Thoracic aorta (tissue), 2 donors: ENCODE measurements at regions not wholly inside any gene's neighbourhood (a gene's known extent, or its start where the extent isn't known, plus 50 kb on each side); places are given as distances from the start of the nearest gene placed in this dataset.

Source experiments
- ATAC-seq: fragments of 150-250 bp; one replicate; pipeline ENCODE4 v1.8.0; 2017; ENCODE audit warnings: low read depth; ENCODE audit not compliant: insufficient number of reproducible peaks, low FRiP score
- DNase-seq: peaks from one replicate; pipeline ENCODE4 v3.0.0-alpha.2; 2020; ENCODE audit warnings: low spot score
- H3K27ac ChIP-seq, 2 donors: fragments of 200-600 bp; sonication (generic); 1 replicate in 1 of 2; 2 replicates in 1 of 2; pipeline ENCODE4 v1.5.1; 2016; ENCODE audit warnings: mild to moderate bottlenecking in 2 of 2, moderate library complexity in 2 of 2
- H3K27me3 ChIP-seq: fragments of 200-600 bp; sonication (generic); replicated peaks from 2 replicates; pipeline ENCODE4 v1.6.0; 2016; ENCODE audit warnings: mild to moderate bottlenecking; ENCODE audit not compliant: insufficient read depth
- H3K36me3 ChIP-seq: fragments of 200-600 bp; sonication (generic); one replicate; pipeline ENCODE4 v1.5.1; 2016
- H3K4me1 ChIP-seq, 2 donors: fragments of 200-600 bp; sonication (generic); 1 replicate in 1 of 2; 2 replicates in 1 of 2; pipeline versions ENCODE4 v1.5.1 to v1.6.0; 2016; ENCODE audit warnings: low read depth in 2 of 2, mild to moderate bottlenecking in 1 of 2; ENCODE audit not compliant: control insufficient read depth in 1 of 2
- H3K4me3 ChIP-seq: fragments of 200-600 bp; sonication (generic); 2 replicates; pipeline ENCODE4 v1.5.1; 2016; ENCODE audit warnings: mild to moderate bottlenecking
- H3K9me3 ChIP-seq: fragments of 200-600 bp; sonication (generic); 2 replicates; pipeline ENCODE4 v1.5.1; 2016
- TF ChIP-seq, protein P1 (sequence below): fragments of 200-600 bp; sonication (generic); IDR thresholded peaks from one replicate; pipeline ENCODE4 v1.5.1; 2019; ENCODE audit warnings: antibody characterized with exemption

DNA sequence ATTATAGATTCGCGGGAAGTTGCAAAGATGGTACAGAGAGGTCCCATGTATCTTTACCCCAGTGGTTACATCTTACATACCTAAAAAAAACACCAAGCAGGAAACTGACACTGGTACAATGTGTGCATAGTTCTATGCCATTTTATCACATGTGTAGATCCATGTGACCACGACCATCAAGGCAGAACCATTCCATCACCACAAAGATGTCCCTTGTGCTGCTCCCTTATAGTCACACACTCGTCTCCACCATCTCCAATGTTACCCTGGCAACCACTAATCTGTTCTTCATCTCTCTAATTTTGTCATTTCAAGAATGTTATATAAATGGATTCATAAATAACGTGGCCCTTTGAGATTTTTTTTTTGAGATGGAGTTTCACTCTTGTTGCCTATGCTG, 156.9 kb upstream of the MAGI3 start:
- DNase-seq (no peak), ATAC-seq (no peak)
- TF ChIP-seq, protein P1, sequence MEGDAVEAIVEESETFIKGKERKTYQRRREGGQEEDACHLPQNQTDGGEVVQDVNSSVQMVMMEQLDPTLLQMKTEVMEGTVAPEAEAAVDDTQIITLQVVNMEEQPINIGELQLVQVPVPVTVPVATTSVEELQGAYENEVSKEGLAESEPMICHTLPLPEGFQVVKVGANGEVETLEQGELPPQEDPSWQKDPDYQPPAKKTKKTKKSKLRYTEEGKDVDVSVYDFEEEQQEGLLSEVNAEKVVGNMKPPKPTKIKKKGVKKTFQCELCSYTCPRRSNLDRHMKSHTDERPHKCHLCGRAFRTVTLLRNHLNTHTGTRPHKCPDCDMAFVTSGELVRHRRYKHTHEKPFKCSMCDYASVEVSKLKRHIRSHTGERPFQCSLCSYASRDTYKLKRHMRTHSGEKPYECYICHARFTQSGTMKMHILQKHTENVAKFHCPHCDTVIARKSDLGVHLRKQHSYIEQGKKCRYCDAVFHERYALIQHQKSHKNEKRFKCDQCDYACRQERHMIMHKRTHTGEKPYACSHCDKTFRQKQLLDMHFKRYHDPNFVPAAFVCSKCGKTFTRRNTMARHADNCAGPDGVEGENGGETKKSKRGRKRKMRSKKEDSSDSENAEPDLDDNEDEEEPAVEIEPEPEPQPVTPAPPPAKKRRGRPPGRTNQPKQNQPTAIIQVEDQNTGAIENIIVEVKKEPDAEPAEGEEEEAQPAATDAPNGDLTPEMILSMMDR: no peak
- Histone ChIP-seq H3K4me1 (no peaks in the 10 kb centered on the region), H3K27ac (no peak overlapping the region), H3K9me3 (no peaks in the 10 kb centered on the region), H3K36me3 (no peaks in the 10 kb centered on the region), H3K4me3 (no peak overlapping the region), H3K27me3 (no peaks in the 10 kb centered on the region)

DNA sequence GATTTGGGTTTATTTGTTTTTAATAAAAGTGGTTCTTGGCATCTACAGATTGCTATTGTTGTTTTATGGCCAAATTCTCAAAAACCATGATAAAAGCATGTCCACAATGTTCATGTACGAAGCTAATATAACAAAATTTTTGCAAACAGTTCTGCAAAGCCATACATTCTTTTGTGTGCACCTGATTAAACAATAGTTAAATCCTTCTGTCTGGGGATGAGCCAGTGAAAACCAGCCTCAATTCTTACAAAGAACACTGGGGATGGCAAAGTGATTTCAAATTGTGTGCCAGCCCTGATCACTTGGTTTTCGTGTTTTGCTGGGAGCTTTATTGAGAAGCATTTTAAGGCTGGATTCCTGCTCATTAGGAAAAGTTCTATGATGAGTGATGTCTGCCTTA, 149.1 kb upstream of the MAGI3 start:
- no peaks in the 10 kb centered on the region for H3K9me3 ChIP-seq
- TF ChIP-seq, protein P1: no peak
- H3K27me3 ChIP-seq: no peaks in the 10 kb centered on the region
- H3K27ac ChIP-seq: no peak overlapping the region
- no peak overlapping the region for H3K4me3 ChIP-seq
- ATAC-seq: no peak
- H3K36me3 ChIP-seq: no peaks in the 10 kb centered on the region
- DNase-seq: no peak
- peaks cover 0 to 4% of the 10 kb centered on the region in 2 donors for H3K4me1 ChIP-seq

DNA sequence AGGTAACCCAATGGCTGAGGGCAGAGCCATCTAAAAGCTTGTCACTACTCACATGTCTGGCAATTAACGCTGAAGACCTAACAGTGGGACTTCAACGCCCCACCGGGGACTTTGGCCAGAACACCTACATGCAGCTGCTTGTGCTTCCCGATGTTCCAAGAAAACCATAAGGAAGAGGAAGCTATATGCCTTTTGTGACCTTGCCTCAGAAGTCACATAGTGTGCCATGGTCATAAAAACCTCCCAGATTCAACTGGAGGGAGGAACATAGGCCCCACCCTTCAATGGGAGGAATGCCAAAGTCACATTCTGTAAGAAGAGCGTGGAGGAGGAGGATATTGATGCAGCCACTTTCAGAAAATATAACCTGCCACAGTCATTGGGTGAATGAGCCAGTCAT, 147.8 kb upstream of the MAGI3 start:
- peaks cover 0 to 4% of the 10 kb centered on the region in 2 donors for H3K4me1 ChIP-seq
- H3K27me3 ChIP-seq: no peaks in the 10 kb centered on the region
- no peaks in the 10 kb centered on the region for H3K9me3 ChIP-seq
- no peak overlapping the region for H3K4me3 ChIP-seq
- TF ChIP-seq, protein P1: no peak
- DNase-seq: no peak
- no peak overlapping the region for H3K27ac ChIP-seq
- ATAC-seq: no peak
- H3K36me3 ChIP-seq: no peaks in the 10 kb centered on the region

DNA sequence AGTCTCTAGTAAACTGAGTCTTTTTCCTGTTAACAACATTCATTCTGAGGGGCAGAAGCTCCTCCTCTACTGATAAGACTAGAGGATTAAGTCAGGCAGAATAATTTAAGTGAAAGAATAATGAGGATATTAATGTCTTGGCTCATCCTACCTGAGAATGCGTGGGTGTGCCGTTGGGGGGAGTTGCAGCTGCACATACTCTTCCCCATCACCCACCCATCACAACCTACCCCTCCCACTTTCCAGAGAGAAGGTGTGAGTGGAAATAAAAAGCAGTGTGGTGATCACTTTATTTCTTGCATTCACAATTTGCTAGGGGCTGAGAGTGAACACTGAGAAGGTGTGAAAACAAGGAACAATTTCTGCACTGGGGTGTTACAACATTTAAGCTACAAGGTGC, 146.8 kb upstream of the MAGI3 start:
- H3K9me3 ChIP-seq: no peaks in the 10 kb centered on the region
- DNase-seq: no peak
- TF ChIP-seq, protein P1: no peak
- peaks cover 0 to 4% of the 10 kb centered on the region in 2 donors for H3K4me1 ChIP-seq
- no peaks in the 10 kb centered on the region for H3K27me3 ChIP-seq
- H3K27ac ChIP-seq: no peak overlapping the region
- no peak overlapping the region for H3K4me3 ChIP-seq
- no peaks in the 10 kb centered on the region for H3K36me3 ChIP-seq
- ATAC-seq: no peak

DNA sequence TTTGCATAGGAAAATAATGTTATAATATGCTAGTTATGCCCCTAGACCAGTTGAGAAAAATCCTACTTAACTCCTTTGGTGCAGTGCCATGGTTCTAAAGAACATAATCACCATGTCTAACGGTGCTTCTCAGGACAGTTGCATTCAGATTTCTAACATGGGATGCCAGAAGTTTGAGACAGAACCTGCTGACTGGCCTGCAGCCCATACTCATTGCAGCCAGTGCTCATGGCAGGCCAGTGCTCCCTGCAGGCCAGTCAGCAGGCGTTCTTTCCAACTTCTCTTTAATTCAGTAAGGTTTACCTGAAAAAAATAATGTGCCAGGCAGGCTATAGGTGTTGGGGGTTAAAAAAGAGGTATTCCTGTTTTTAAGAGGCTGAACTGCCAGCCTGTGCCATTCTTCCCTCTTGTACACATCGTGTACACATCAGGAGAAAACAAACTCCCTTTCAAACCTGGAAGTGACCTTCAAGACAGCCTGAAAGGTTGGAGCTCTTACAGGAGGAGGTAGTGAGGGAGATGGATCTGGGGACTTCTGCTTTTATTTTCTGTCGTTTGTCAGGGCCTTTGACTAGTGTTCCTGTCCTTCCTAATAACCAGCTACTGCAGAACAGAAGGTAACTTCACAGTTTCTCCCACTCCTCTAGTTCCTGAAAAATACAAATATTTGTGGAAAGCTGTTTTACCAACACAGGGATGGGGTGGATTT, 146.0 kb upstream of the MAGI3 start:
- Histone ChIP-seq H3K27me3 (no peaks in the 10 kb centered on the region), H3K9me3 (no peaks in the 10 kb centered on the region), H3K4me3 (no peak overlapping the region), H3K36me3 (no peaks in the 10 kb centered on the region), H3K4me1 (peaks cover 0 to 4% of the 10 kb centered on the region in 2 donors), H3K27ac (no peak overlapping the region)
- no peak for ATAC-seq
- TF ChIP-seq, protein P1: no peak
- DNase-seq: no peak
